ENCODE measurements at regions not wholly inside any gene's neighbourhood (a gene's known extent, or its start where the extent isn't known, plus 50 kb on each side); places are given as distances from the start of the nearest gene placed in this dataset.

- no peak for DNase-seq
- intact Hi-C loops (cut with DNase I; ENCODE audit: low total_unique reads) = no loop called here
Observed at GRCh38 chr2:239857591-239857990, 167.6 kb downstream of the NDUFA10 start.

GRCh38 chr2:239856620-239857285, 168.4 kb downstream of the NDUFA10 start:
- Histone ChIP-seq H3K36me3 (ENCODE audit: low read depth, missing control alignments) (no peaks in the 10 kb centered on the region), H3K4me1 (no peaks in the 10 kb centered on the region), H3K9me3 (no peaks in the 10 kb centered on the region), H3K27me3 (no peaks in the 10 kb centered on the region), H3K4me3 (no peak overlapping the region), H3K27ac (no peak overlapping the region)
- intact Hi-C loops (cut with DNase I; ENCODE audit: low total_unique reads) = no loop called here
- peak; percentile 5 for DNase-seq
- TF ChIP-seq CTCF (IDR thresholded peaks at IDR 0.05) (no peak), POLR2A (IDR thresholded peaks at IDR 0.05) (no peak)
- 83 to 94% methylated on average over 7 to 8 of the region's 8 CpGs for WGBS, 2 donors

More at GRCh38 chr2:239857591-239857990, 167.6 kb downstream of the NDUFA10 start:
- H3K4me1 ChIP-seq = no peaks in the 10 kb centered on the region
- H3K9me3 ChIP-seq = no peaks in the 10 kb centered on the region
- no peaks in the 10 kb centered on the region for H3K36me3 ChIP-seq (ENCODE audit: low read depth, missing control alignments)
- H3K4me3 ChIP-seq = no peak overlapping the region
- 85 to 100% methylated on average over 1 of the region's 1 CpG for WGBS, 2 donors
- no peak overlapping the region for H3K27ac ChIP-seq
- H3K27me3 ChIP-seq = no peaks in the 10 kb centered on the region
- TF ChIP-seq CTCF (IDR thresholded peaks at IDR 0.05) = no peak
- TF ChIP-seq POLR2A (IDR thresholded peaks at IDR 0.05) = no peak

GRCh38 chr2:239855863-239856587, 169.1 kb downstream of the NDUFA10 start:
- Histone ChIP-seq H3K27ac (no peak overlapping the region), H3K4me3 (no peak overlapping the region), H3K36me3 (ENCODE audit: low read depth, missing control alignments) (no peaks in the 10 kb centered on the region), H3K9me3 (no peaks in the 10 kb centered on the region), H3K27me3 (no peaks in the 10 kb centered on the region), H3K4me1 (no peaks in the 10 kb centered on the region)
- intact Hi-C loops (cut with DNase I; ENCODE audit: low total_unique reads) = no loop called here
- DNase-seq = peak; percentile 32
- TF ChIP-seq CTCF (IDR thresholded peaks at IDR 0.05) (no peak), POLR2A (IDR thresholded peaks at IDR 0.05) (no peak)
- 75 to 76% methylated on average over 8 to 10 of the region's 10 CpGs for WGBS, 2 donors

- Histone ChIP-seq H3K4me3 (no peak overlapping the region), H3K4me1 (no peaks in the 10 kb centered on the region), H3K36me3 (ENCODE audit: low read depth, missing control alignments) (no peaks in the 10 kb centered on the region), H3K9me3 (no peaks in the 10 kb centered on the region), H3K27ac (no peak overlapping the region), H3K27me3 (no peaks in the 10 kb centered on the region)
- peak; percentile 2 for DNase-seq
- 88 to 92% methylated on average over 5 of the region's 5 CpGs for WGBS, 2 donors
- TF ChIP-seq POLR2A (IDR thresholded peaks at IDR 0.05) (no peak), CTCF (IDR thresholded peaks at IDR 0.05) (no peak)
- intact Hi-C loops (cut with DNase I; ENCODE audit: low total_unique reads) = no loop called here
Observed at GRCh38 chr2:239854596-239854995, 170.5 kb downstream of the NDUFA10 start.

Data from testis (tissue), 2 donors.